ENCODE measurements at regions not wholly inside any gene's neighbourhood (a gene's known extent, or its start where the extent isn't known, plus 50 kb on each side); places are given as distances from the start of the nearest gene placed in this dataset.

GRCh38 chr4:124177647-124178425 lies 534.7 kb downstream of the ANKRD50 start:
- TF ChIP-seq CTCF (IDR thresholded peaks at IDR 0.05) (no peak), POLR2A (IDR thresholded peaks at IDR 0.05) (no peak)
